Colonic mucosa (tissue), 4 donors: ENCODE measurements at regions not wholly inside any gene's neighbourhood (a gene's known extent, or its start where the extent isn't known, plus 50 kb on each side); places are given as distances from the start of the nearest gene placed in this dataset.

Source experiments
- DNase-seq: peaks from one replicate; pipeline ENCODE4 v3.0.0-alpha.2; 2020
- H3K27ac ChIP-seq: fragments of 200-600 bp; one replicate; pipeline ENCODE4 v1.8.0; 2021
- H3K27me3 ChIP-seq: fragments of 200-600 bp; one replicate; pipeline ENCODE4 v1.8.0; 2021
- H3K36me3 ChIP-seq: fragments of 200-600 bp; one replicate; pipeline ENCODE4 v1.8.0; 2021
- H3K4me1 ChIP-seq: fragments of 200-600 bp; one replicate; pipeline ENCODE4 v1.8.0; 2021; ENCODE audit warnings: mild to moderate bottlenecking
- H3K4me3 ChIP-seq: fragments of 200-600 bp; one replicate; pipeline ENCODE4 v1.8.0; 2021
- H3K9ac ChIP-seq, 2 donors: one replicate each; pipeline ENCODE4 v1.7.0; 2013; ENCODE audit warnings: control low read depth in 2 of 2, low read depth in 2 of 2, low read length in 2 of 2
- H3K9me3 ChIP-seq: fragments of 200-600 bp; one replicate; pipeline ENCODE4 v1.8.0; 2021
- CTCF ChIP-seq: fragments of 200-600 bp; IDR thresholded peaks from one replicate; pipeline ENCODE4 v1.8.0; 2022; ENCODE audit warnings: antibody characterized with exemption, mild to moderate bottlenecking
- intact Hi-C: fragments of 100-400 bp; cut with DNase I; formaldehyde crosslinking; loops from one replicate; pipeline ENCODE4 v1.14.1; 2022
- donor health status: healthy.
- donor health status: DM: no; HTN: no; CAD: no.
- donor health status: DM: no; HTN: no; CAD: no.

- peak; percentile 9 for DNase-seq
- Histone ChIP-seq H3K27me3 (no peaks in the 10 kb centered on the region), H3K4me1 (no peaks in the 10 kb centered on the region), H3K9ac (no peak overlapping the region), H3K36me3 (no peaks in the 10 kb centered on the region), H3K4me3 (no peak overlapping the region), H3K27ac (no peak overlapping the region), H3K9me3 (no peaks in the 10 kb centered on the region)
- intact Hi-C loops = no loop called here
- no peak for TF ChIP-seq CTCF
These were observed 160.7 kb upstream of the SALL3 start for GRCh38 chr18:78818961-78819360.

GRCh38 chr18:78820161-78820834, 159.3 kb upstream of the SALL3 start:
- no peaks in the 10 kb centered on the region for H3K4me1 ChIP-seq
- peak; percentile 10 for DNase-seq
- TF ChIP-seq CTCF = no peak
- H3K9ac ChIP-seq = no peak overlapping the region
- no peak overlapping the region for H3K27ac ChIP-seq
- no peaks in the 10 kb centered on the region for H3K27me3 ChIP-seq
- H3K4me3 ChIP-seq = no peak overlapping the region
- intact Hi-C loops = no loop called here
- no peaks in the 10 kb centered on the region for H3K36me3 ChIP-seq
- H3K9me3 ChIP-seq = no peaks in the 10 kb centered on the region

- Histone ChIP-seq H3K4me1 (no peaks in the 10 kb centered on the region), H3K4me3 (no peak overlapping the region), H3K27ac (no peak overlapping the region), H3K9ac (no peak overlapping the region), H3K9me3 (no peaks in the 10 kb centered on the region), H3K27me3 (no peaks in the 10 kb centered on the region), H3K36me3 (no peaks in the 10 kb centered on the region)
- no peak for TF ChIP-seq CTCF
- no peak for DNase-seq
- intact Hi-C loops = no loop called here
These were observed 158.2 kb upstream of the SALL3 start for GRCh38 chr18:78821396-78821795.

- H3K27ac ChIP-seq = no peak overlapping the region
- peak; percentile 12 for DNase-seq
- H3K9ac ChIP-seq = no peak overlapping the region
- intact Hi-C loops = no loop called here
- no peaks in the 10 kb centered on the region for H3K36me3 ChIP-seq
- no peaks in the 10 kb centered on the region for H3K9me3 ChIP-seq
- no peaks in the 10 kb centered on the region for H3K27me3 ChIP-seq
- no peak overlapping the region for H3K4me3 ChIP-seq
- no peak for TF ChIP-seq CTCF
- H3K4me1 ChIP-seq = no peaks in the 10 kb centered on the region
These were observed 157.3 kb upstream of the SALL3 start for GRCh38 chr18:78822171-78822948.

GRCh38 chr18:78822949-78823285, 156.7 kb upstream of the SALL3 start:
- no peak for TF ChIP-seq CTCF
- H3K4me3 ChIP-seq = no peak overlapping the region
- no peaks in the 10 kb centered on the region for H3K36me3 ChIP-seq
- no peak overlapping the region for H3K27ac ChIP-seq
- H3K4me1 ChIP-seq = no peaks in the 10 kb centered on the region
- no peak for DNase-seq
- H3K9me3 ChIP-seq = no peaks in the 10 kb centered on the region
- intact Hi-C loops = no loop called here
- H3K27me3 ChIP-seq = no peaks in the 10 kb centered on the region
- no peak overlapping the region for H3K9ac ChIP-seq
